ENCODE measurements at regions not wholly inside any gene's neighbourhood (a gene's known extent, or its start where the extent isn't known, plus 50 kb on each side); places are given as distances from the start of the nearest gene placed in this dataset.

- intact Hi-C loops (cut with micrococcal nuclease; ENCODE audit: unreplicated experiment) = no loop called here
- Mint-ChIP-seq H3K9me3 (ENCODE audit: low read depth, unreplicated experiment) (no peaks in the 10 kb centered on the region), H3K27ac (ENCODE audit: unreplicated experiment) (no peak overlapping the region), H3K4me3 (ENCODE audit: low read depth, unreplicated experiment) (no peak overlapping the region), H3K4me1 (ENCODE audit: low read depth, unreplicated experiment) (no peaks in the 10 kb centered on the region), H3K36me3 (ENCODE audit: insufficient read depth, unreplicated experiment) (no peaks in the 10 kb centered on the region), H3K27me3 (ENCODE audit: unreplicated experiment) (no peaks in the 10 kb centered on the region)
- no TSS peak for BruUV-seq (replicated peaks)
- no peak for DNase-seq
- CTCF ChIA-PET = no interaction called here
- TF ChIP-seq CTCF (IDR thresholded peaks at IDR 0.05; ENCODE audit: unreplicated experiment) = no peak
Observed at GRCh38 chr12:86550218-86551145, 294.3 kb upstream of the MGAT4C start.

GRCh38 chr12:86543716-86544115 lies 287.5 kb upstream of the MGAT4C start:
- no peak for TF ChIP-seq CTCF (IDR thresholded peaks at IDR 0.05; ENCODE audit: unreplicated experiment)
- no peaks in the 10 kb centered on the region for H3K36me3 Mint-ChIP-seq (ENCODE audit: insufficient read depth, unreplicated experiment)
- no peak overlapping the region for H3K4me3 Mint-ChIP-seq (ENCODE audit: low read depth, unreplicated experiment)
- no peak overlapping the region for H3K27ac Mint-ChIP-seq (ENCODE audit: unreplicated experiment)
- BruUV-seq (replicated peaks) = no TSS peak
- no peak for DNase-seq
- no peaks in the 10 kb centered on the region for H3K9me3 Mint-ChIP-seq (ENCODE audit: low read depth, unreplicated experiment)
- CTCF ChIA-PET = no interaction called here
- no peaks in the 10 kb centered on the region for H3K27me3 Mint-ChIP-seq (ENCODE audit: unreplicated experiment)
- H3K4me1 Mint-ChIP-seq (ENCODE audit: low read depth, unreplicated experiment) = no peaks in the 10 kb centered on the region
- intact Hi-C loops (cut with micrococcal nuclease; ENCODE audit: unreplicated experiment) = no loop called here

GRCh38 chr12:86530996-86531655 lies 274.9 kb upstream of the MGAT4C start:
- Mint-ChIP-seq H3K27ac (ENCODE audit: unreplicated experiment) (no peak overlapping the region), H3K4me1 (ENCODE audit: low read depth, unreplicated experiment) (no peaks in the 10 kb centered on the region), H3K9me3 (ENCODE audit: low read depth, unreplicated experiment) (no peaks in the 10 kb centered on the region), H3K27me3 (ENCODE audit: unreplicated experiment) (no peaks in the 10 kb centered on the region), H3K4me3 (ENCODE audit: low read depth, unreplicated experiment) (no peak overlapping the region), H3K36me3 (ENCODE audit: insufficient read depth, unreplicated experiment) (no peaks in the 10 kb centered on the region)
- CTCF ChIA-PET = no interaction called here
- TF ChIP-seq CTCF (IDR thresholded peaks at IDR 0.05; ENCODE audit: unreplicated experiment) = no peak
- BruUV-seq (replicated peaks) = no TSS peak
- no peak for DNase-seq
- intact Hi-C loops (cut with micrococcal nuclease; ENCODE audit: unreplicated experiment) = no loop called here

GRCh38 chr12:86526060-86526595 lies 269.9 kb upstream of the MGAT4C start:
- CTCF ChIA-PET = no interaction called here
- no peaks in the 10 kb centered on the region for H3K27me3 Mint-ChIP-seq (ENCODE audit: unreplicated experiment)
- no peaks in the 10 kb centered on the region for H3K36me3 Mint-ChIP-seq (ENCODE audit: insufficient read depth, unreplicated experiment)
- no peak for TF ChIP-seq CTCF (IDR thresholded peaks at IDR 0.05; ENCODE audit: unreplicated experiment)
- H3K9me3 Mint-ChIP-seq (ENCODE audit: low read depth, unreplicated experiment) = peaks cover 6% of the 10 kb centered on the region
- H3K4me1 Mint-ChIP-seq (ENCODE audit: low read depth, unreplicated experiment) = peaks cover 12% of the 10 kb centered on the region
- no peak overlapping the region for H3K27ac Mint-ChIP-seq (ENCODE audit: unreplicated experiment)
- DNase-seq = no peak
- no peak overlapping the region for H3K4me3 Mint-ChIP-seq (ENCODE audit: low read depth, unreplicated experiment)
- intact Hi-C loops (cut with micrococcal nuclease; ENCODE audit: unreplicated experiment) = no loop called here
- no TSS peak for BruUV-seq (replicated peaks)
